Testis (tissue), 2 donors: ENCODE measurements at regions not wholly inside any gene's neighbourhood (a gene's known extent, or its start where the extent isn't known, plus 50 kb on each side); places are given as distances from the start of the nearest gene placed in this dataset.

Experiments used
- CTCF ChIP-seq, 3 experiments: fragments of 450-650 bp in 2 of 3; fragments of 200-600 bp in 1 of 3; sonication (generic) in 1 of 3; IDR thresholded peaks; one replicate each; pipeline ENCODE4 v1.5.1; 2016 to 2019; ENCODE audit warnings: antibody characterized with exemption in 3 of 3, mild to moderate bottlenecking in 2 of 3, moderate library complexity in 1 of 3
- POLR2A ChIP-seq: fragments of 450-650 bp; IDR thresholded peaks from one replicate; pipeline ENCODE4 v1.6.1; 2017; ENCODE audit warnings: antibody characterized with exemption, mild to moderate bottlenecking, moderate library complexity

- TF ChIP-seq CTCF (IDR thresholded peaks at IDR 0.05) (no peak), POLR2A (no peak)
Measured at GRCh38 chr5:2133080-2133479, 250.4 kb upstream of the IRX4 start.
